ENCODE measurements at regions not wholly inside any gene's neighbourhood (a gene's known extent, or its start where the extent isn't known, plus 50 kb on each side); places are given as distances from the start of the nearest gene placed in this dataset.

GRCh38 chr10:23978317-23978716 lies 230.6 kb upstream of the KIAA1217 start:
- TF ChIP-seq CTCF (IDR thresholded peaks at IDR 0.05 in 2 of 3, conservative IDR thresholded peaks at IDR 0.05 in 1 of 3; ENCODE audit: borderline replicate concordance in 1 of 3, insufficient read depth in 1 of 3, low read depth in 2 of 3, low read length in 2 of 3) (no peak), POLR2A (IDR thresholded peaks at IDR 0.05; ENCODE audit: borderline replicate concordance, extremely low read depth, insufficient read depth, insufficient read length) (no peak), ATF3 (IDR thresholded peaks at IDR 0.05) (no peak), EZH2 (IDR thresholded peaks at IDR 0.05) (no peak), SIN3A (IDR thresholded peaks at IDR 0.05; ENCODE audit: low read depth) (no peak), POLR2AphosphoS5 (IDR thresholded peaks at IDR 0.05; ENCODE audit: low read depth, low read length) (no peak)
